Hippocampal formation (tissue), 2 donors: ENCODE measurements at regions not wholly inside any gene's neighbourhood (a gene's known extent, or its start where the extent isn't known, plus 50 kb on each side); places are given as distances from the start of the nearest gene placed in this dataset.
"Not testable (repeated sequence)": the region's sequence is repeated elsewhere in the genome, so short reads cannot be mapped to it uniquely, and the experiment has no call there.

Experiments used
- DNase-seq, 2 donors: peaks; one replicate each; lab custom pipeline; 2025; lab: John Stamatoyannopoulos, UW

GRCh38 chr11:134500621-134501020, 88.6 kb upstream of the B3GAT1 start:
- no peak for DNase-seq

GRCh38 chr11:134499990-134500389, 87.9 kb upstream of the B3GAT1 start:
- no peak for DNase-seq

- DNase-seq = peak; percentile 23 to 49
These were observed 86.5 kb upstream of the B3GAT1 start for GRCh38 chr11:134498326-134499139.

GRCh38 chr11:134497586-134497985, 85.5 kb upstream of the B3GAT1 start:
- DNase-seq = no peak

GRCh38 chr11:134496058-134496457, 84.0 kb upstream of the B3GAT1 start:
- DNase-seq = not testable (repeated sequence)

- DNase-seq = not testable (repeated sequence)
These were observed 82.4 kb upstream of the B3GAT1 start for GRCh38 chr11:134494395-134494794.

- DNase-seq = not testable (repeated sequence)
These were observed 80.4 kb upstream of the B3GAT1 start for GRCh38 chr11:134492411-134492810.

GRCh38 chr11:134489728-134490127, 77.7 kb upstream of the B3GAT1 start:
- DNase-seq = no peak

- no peak for DNase-seq
These were observed 76.9 kb upstream of the B3GAT1 start for GRCh38 chr11:134488913-134489312.

GRCh38 chr11:134488512-134488911, 76.5 kb upstream of the B3GAT1 start:
- no peak for DNase-seq

GRCh38 chr11:134487696-134488095, 75.7 kb upstream of the B3GAT1 start:
- no peak for DNase-seq

GRCh38 chr11:134486704-134487103, 74.7 kb upstream of the B3GAT1 start:
- no peak for DNase-seq

- DNase-seq = no peak
These were observed 74.1 kb upstream of the B3GAT1 start for GRCh38 chr11:134486106-134486505.

GRCh38 chr11:134485316-134485715, 73.3 kb upstream of the B3GAT1 start:
- DNase-seq = no peak

GRCh38 chr11:134483857-134484256, 71.8 kb upstream of the B3GAT1 start:
- DNase-seq = no peak

GRCh38 chr11:134483291-134483690, 71.2 kb upstream of the B3GAT1 start:
- no peak for DNase-seq

- no peak for DNase-seq
These were observed 70.8 kb upstream of the B3GAT1 start for GRCh38 chr11:134482865-134483264.

- no peak for DNase-seq
These were observed 70.0 kb upstream of the B3GAT1 start for GRCh38 chr11:134481933-134482527.

- no peak for DNase-seq
These were observed 69.1 kb upstream of the B3GAT1 start for GRCh38 chr11:134481135-134481534.

- DNase-seq = no peak
These were observed 68.2 kb upstream of the B3GAT1 start for GRCh38 chr11:134480136-134480712.

GRCh38 chr11:134479206-134480135, 67.4 kb upstream of the B3GAT1 start:
- DNase-seq = no peak

- no peak for DNase-seq
These were observed 66.6 kb upstream of the B3GAT1 start for GRCh38 chr11:134478611-134479010.
